Thymus (tissue), 11 donors: ENCODE measurements at regions not wholly inside any gene's neighbourhood (a gene's known extent, or its start where the extent isn't known, plus 50 kb on each side); places are given as distances from the start of the nearest gene placed in this dataset.
A peak's percentile ranks its signal among the peaks of the same experiment; 100 is the strongest.

ENCODE experiments used
- DNase-seq, 9 donors: peaks; one replicate each; pipeline ENCODE4 v3.0.0-alpha.2; 2013; ENCODE audit warnings: low spot score in 9 of 9, low read depth in 6 of 9, missing footprints in 1 of 9
- H3K27ac ChIP-seq, 2 donors: one replicate each; pipeline ENCODE4 v1.5.1; 2013; ENCODE audit warnings: control low read depth in 1 of 2, low read depth in 1 of 2, low read length in 1 of 2, mild to moderate bottlenecking in 1 of 2, moderate library complexity in 1 of 2
- H3K27me3 ChIP-seq, 2 donors: one replicate each; pipeline ENCODE4 v1.5.1; 2013; ENCODE audit warnings: low read length in 1 of 2; ENCODE audit not compliant: control insufficient read depth in 2 of 2, insufficient read depth in 1 of 2
- H3K36me3 ChIP-seq, 2 donors: one replicate each; pipeline ENCODE4 v1.5.1; 2013; ENCODE audit warnings: low read length in 1 of 2, mild to moderate bottlenecking in 1 of 2, moderate library complexity in 1 of 2; ENCODE audit not compliant: control insufficient read depth in 2 of 2, insufficient read depth in 2 of 2
- H3K4me1 ChIP-seq, 2 donors: one replicate each; pipeline ENCODE4 v1.5.1; 2013; ENCODE audit warnings: low read length in 2 of 2; ENCODE audit not compliant: control insufficient read depth in 2 of 2, insufficient read depth in 2 of 2
- H3K4me3 ChIP-seq, 2 donors: one replicate each; pipeline ENCODE4 v1.5.1; 2013; ENCODE audit warnings: low read length in 2 of 2, control low read depth in 1 of 2, mild to moderate bottlenecking in 1 of 2
- H3K9me3 ChIP-seq, 2 donors: one replicate each; pipeline ENCODE4 v1.5.1; 2013; ENCODE audit warnings: low read length in 1 of 2, mild to moderate bottlenecking in 1 of 2; ENCODE audit not compliant: control insufficient read depth in 2 of 2, insufficient read depth in 1 of 2
- WGBS: extraction: QIAGEN DNeasy Blood & Tissue Kit; methylation state at CpG from one replicate; pipeline ENCODE4 v1.1.7; 2013; 5-methylcytosine and 5-hydroxymethylcytosine counted together
- donor health status: healthy.

DNA sequence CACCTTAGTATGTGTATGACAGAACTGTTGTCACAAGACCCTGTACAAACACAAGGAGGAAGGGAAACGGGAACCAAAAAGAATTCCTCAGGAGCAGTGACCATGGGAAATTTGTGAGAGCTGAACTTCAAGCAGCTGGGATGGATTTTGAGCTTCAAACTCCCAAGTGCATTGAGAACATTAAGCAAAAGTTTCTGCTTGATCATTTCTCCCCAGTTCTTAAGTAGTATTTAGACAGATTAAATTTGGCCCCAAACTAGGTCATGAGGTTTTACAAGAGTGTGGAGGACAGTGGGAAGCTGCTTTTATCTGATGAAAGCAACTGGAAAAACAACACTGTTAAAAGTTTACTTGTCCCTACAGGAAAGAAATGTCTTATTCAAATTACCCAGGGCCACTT is 206.0 kb upstream of the DCN start:
- Histone ChIP-seq H3K9me3 (peaks cover 0 to 3% of the 10 kb centered on the region in 2 donors), H3K4me1 (no peaks in the 10 kb centered on the region), H3K27me3 (no peaks in the 10 kb centered on the region), H3K27ac (no peak overlapping the region), H3K36me3 (no peaks in the 10 kb centered on the region), H3K4me3 (no peak overlapping the region)
- WGBS: 90% methylated on average over 1 of the region's 1 CpG
- DNase-seq: no peak

DNA sequence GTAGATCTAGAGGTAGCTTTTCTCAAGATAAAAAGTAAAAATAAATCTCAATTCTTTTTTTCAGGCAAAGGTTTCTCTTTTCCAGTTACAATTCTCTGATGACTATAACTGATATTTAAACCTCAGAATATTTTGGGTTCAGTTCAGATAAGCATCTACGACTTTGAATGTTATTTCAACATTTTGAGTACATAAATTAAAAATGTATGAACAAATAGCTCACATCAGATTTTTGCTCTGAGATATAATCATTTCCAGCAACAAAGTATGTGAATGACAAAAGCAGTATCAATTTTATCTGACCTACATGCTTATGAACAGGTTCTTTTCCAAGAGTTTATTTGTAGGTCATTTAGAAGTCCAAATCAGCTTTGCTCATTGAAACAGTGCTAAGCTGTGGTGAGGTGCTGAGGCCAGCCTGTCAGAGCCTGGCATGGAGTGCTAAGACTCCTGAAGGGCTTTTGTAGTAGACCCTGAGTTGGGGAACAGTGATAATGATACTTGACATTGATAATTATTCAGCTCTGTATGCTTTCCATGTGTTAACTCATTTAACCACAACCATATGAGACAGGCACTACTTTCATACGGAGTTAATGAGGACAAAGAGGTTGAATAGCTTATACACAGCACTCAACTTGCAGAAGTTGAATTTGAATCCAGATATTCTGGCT is 205.0 kb upstream of the DCN start:
- no peak overlapping the region for H3K27ac ChIP-seq
- no peak overlapping the region for H3K4me3 ChIP-seq
- H3K9me3 ChIP-seq: peaks cover 0 to 2% of the 10 kb centered on the region in 2 donors
- no peaks in the 10 kb centered on the region for H3K36me3 ChIP-seq
- no peaks in the 10 kb centered on the region for H3K4me1 ChIP-seq
- WGBS: 87% methylated on average over 2 of the region's 2 CpGs
- no peak for DNase-seq
- no peaks in the 10 kb centered on the region for H3K27me3 ChIP-seq

DNA sequence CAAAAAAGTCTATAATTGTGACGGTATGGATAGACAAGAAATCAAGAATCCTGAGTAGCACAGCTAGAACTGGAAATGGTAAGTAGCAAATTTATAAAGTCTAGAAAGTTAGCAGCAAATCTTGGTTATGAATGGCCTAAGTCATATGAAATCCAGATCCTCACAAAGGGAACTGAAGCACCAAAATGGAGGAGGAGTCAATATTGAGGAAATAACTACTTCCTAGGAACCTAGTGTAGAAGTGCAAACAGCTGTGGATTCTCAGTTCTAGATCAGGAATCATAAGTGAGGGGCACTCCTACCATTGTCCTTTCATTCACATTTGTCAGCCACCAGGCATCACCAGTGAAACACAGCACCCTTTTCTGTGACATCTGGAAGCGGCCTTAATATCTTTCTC is 202.2 kb upstream of the DCN start:
- 98% methylated on average over 2 of the region's 2 CpGs for WGBS
- no peaks in the 10 kb centered on the region for H3K27me3 ChIP-seq
- peaks cover 0 to 6% of the 10 kb centered on the region in 2 donors for H3K4me1 ChIP-seq
- no peak overlapping the region for H3K27ac ChIP-seq
- no peak for DNase-seq
- H3K36me3 ChIP-seq: no peaks in the 10 kb centered on the region
- no peaks in the 10 kb centered on the region for H3K9me3 ChIP-seq
- H3K4me3 ChIP-seq: no peak overlapping the region

DNA sequence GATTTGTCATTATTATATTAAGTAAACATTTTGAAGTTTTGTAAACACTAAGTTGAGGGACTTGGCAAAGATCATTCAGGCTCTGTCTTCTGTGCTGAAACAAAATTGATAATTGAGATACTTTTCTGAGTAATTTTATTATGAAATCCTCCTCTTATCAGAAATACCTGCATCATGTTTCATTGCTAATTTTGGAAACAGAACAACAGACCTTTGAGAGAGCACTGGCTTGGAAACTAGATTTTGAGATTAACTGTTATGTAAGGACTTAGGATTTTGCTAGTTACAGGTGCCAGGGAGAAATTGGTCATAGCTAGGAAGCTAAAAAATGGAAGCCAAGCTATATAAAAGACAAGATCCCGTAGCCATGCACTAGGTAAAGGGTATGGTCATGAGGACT is 201.7 kb upstream of the DCN start:
- H3K4me1 ChIP-seq: peaks cover 0 to 6% of the 10 kb centered on the region in 2 donors
- no peak for DNase-seq
- H3K9me3 ChIP-seq: no peaks in the 10 kb centered on the region
- H3K27ac ChIP-seq: no peak overlapping the region
- no peaks in the 10 kb centered on the region for H3K27me3 ChIP-seq
- no peaks in the 10 kb centered on the region for H3K36me3 ChIP-seq
- WGBS: 92% methylated on average over 1 of the region's 1 CpG
- no peak overlapping the region for H3K4me3 ChIP-seq

GRCh38 chr12:91383099-91383498 is 200.5 kb upstream of the DCN start:
- WGBS: 77% methylated on average over 3 of the region's 3 CpGs
- Histone ChIP-seq H3K27ac (no peak overlapping the region), H3K9me3 (no peaks in the 10 kb centered on the region), H3K4me3 (no peak overlapping the region), H3K36me3 (no peaks in the 10 kb centered on the region), H3K4me1 (peaks cover 0 to 6% of the 10 kb centered on the region in 2 donors), H3K27me3 (no peaks in the 10 kb centered on the region)
- DNase-seq: no peak

DNA sequence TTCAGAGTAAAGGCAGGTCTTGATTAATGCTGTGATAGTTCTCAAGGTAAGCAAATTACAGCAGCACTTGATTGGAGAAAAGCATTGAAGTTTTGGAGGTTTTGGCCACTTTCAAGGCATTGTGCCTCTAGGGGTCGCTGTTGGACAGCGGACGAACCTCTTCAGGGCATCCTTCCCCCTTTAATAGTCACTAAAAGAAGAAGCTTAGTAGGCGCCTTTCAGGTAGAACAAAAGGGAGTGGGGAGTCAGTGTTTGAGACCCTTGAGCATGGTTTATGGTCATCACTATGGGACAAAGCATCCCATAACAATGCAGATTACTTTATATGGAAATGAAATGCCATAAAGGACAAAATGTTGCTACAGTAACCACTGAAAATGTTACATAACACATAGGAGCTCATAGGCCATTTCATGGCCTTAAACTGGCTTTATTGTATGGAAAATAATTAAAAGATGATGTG is 199.5 kb upstream of the DCN start:
- Histone ChIP-seq H3K27me3 (no peaks in the 10 kb centered on the region), H3K36me3 (no peaks in the 10 kb centered on the region), H3K9me3 (no peaks in the 10 kb centered on the region), H3K27ac (peak overlapping the region; percentile 53 to 98), H3K4me3 (peak overlapping the region; percentile 53 to 60), H3K4me1 (peaks cover 0 to 6% of the 10 kb centered on the region in 2 donors)
- DNase-seq: peak; percentile 68 to 98 (median 95)
- 15% methylated on average over 4 of the region's 4 CpGs for WGBS

DNA sequence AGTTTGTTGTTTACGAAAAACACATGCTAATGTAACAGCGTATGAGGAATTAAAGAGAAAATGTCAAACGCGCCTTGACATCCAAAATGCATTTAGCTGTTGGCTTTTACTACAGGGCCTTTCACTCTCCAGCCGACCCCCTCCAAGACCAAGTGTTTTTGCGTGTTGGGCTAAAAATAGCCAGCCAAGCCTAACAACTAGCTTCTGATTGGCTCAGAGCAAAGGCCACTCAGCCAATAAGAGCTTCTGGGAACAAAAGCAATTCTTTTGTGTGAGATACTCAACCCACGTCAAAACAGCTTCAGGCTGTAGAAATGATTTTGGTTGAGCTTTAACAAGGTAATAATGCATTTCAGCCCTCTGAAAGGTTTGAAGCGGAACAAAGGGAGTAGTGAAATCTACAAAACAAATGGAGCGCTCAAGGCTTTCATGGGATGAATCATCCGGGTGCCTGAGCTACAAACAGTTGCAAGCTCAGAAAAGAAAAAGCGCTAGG is 198.7 kb upstream of the DCN start:
- H3K27me3 ChIP-seq: no peaks in the 10 kb centered on the region
- peak overlapping the region; percentile 62 to 98 for H3K27ac ChIP-seq
- H3K4me1 ChIP-seq: peaks cover 0 to 6% of the 10 kb centered on the region in 2 donors
- H3K36me3 ChIP-seq: no peaks in the 10 kb centered on the region
- peak overlapping the region; percentile 53 to 60 for H3K4me3 ChIP-seq
- 17% methylated on average over 11 of the region's 11 CpGs for WGBS
- peak; percentile 60 to 95 (median 81) for DNase-seq
- no peaks in the 10 kb centered on the region for H3K9me3 ChIP-seq

GRCh38 chr12:91380631-91381030 is 198.0 kb upstream of the DCN start:
- H3K27ac ChIP-seq: peak overlapping the region in 1 of 2 donors; percentile 98
- H3K9me3 ChIP-seq: no peaks in the 10 kb centered on the region
- no peaks in the 10 kb centered on the region for H3K36me3 ChIP-seq
- H3K27me3 ChIP-seq: no peaks in the 10 kb centered on the region
- peaks cover 0 to 6% of the 10 kb centered on the region in 2 donors for H3K4me1 ChIP-seq
- WGBS: 91% methylated on average over 5 of the region's 5 CpGs
- no peak overlapping the region for H3K4me3 ChIP-seq
- DNase-seq: no peak

DNA sequence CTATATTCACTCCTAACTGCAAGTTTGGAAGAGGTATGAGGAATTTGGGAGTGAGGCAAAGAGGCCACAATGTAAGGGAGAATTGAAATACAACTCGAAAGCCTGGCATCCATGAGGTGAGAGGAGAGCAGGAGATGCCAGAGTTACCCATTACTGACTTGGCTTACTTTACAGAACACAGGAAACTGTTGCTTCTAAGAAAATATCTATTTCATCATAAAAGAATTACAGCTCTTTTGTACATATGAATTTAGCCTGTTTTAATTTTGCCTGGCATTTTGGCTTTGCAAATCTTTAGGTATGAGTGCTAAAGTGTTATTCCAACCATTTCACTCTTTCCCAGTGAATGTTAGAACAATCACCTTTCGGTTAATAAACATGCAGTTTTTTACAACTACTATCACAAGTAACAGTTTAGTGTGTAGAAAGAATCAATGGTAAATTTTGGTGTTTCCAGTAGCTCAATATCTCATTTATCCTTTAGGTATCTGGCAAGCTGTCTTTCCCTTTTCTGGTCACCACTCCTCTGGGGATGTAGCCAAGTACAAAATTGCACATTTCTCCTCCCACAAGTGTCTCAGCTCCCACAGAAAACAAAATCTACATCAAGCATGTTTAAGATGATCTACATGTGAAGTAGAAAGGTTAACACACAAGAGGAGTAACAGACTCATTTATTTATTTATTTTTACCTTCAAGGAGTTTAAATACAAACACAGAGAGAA is 196.6 kb upstream of the DCN start:
- no peaks in the 10 kb centered on the region for H3K27me3 ChIP-seq
- WGBS: 98% methylated on average over 2 of the region's 2 CpGs
- no peaks in the 10 kb centered on the region for H3K9me3 ChIP-seq
- H3K4me3 ChIP-seq: no peak overlapping the region
- H3K27ac ChIP-seq: no peak overlapping the region
- DNase-seq: no peak
- no peaks in the 10 kb centered on the region for H3K36me3 ChIP-seq
- H3K4me1 ChIP-seq: peaks cover 0 to 6% of the 10 kb centered on the region in 2 donors
